Keratinocyte (primary cell): ENCODE measurements at regions not wholly inside any gene's neighbourhood (a gene's known extent, or its start where the extent isn't known, plus 50 kb on each side); places are given as distances from the start of the nearest gene placed in this dataset.

Experiments
- DNase-seq: peaks from one replicate; pipeline ENCODE4 v3.0.0-alpha.2; 2011; ENCODE audit warnings: low read depth, missing footprints, low spot score
- FAIRE-seq: peaks from 2 replicates; lab custom pipeline; 2011; peaks lifted over from hg19 to GRCh38; lab: Jason Lieb, UNC
- H2AFZ ChIP-seq: 2 replicates; pipeline ENCODE4 v1.6.0; 2012; ENCODE audit warnings: low read length, control low read depth, inconsistent platforms; ENCODE audit not compliant: control insufficient read depth
- H3K27ac ChIP-seq: 2 replicates; pipeline ENCODE4 v1.5.1; 2011; ENCODE audit warnings: low read length; ENCODE audit not compliant: control insufficient read depth, insufficient read depth
- H3K27me3 ChIP-seq: 3 replicates; pipeline ENCODE4 v1.6.0; 2011; ENCODE audit warnings: low read length; ENCODE audit not compliant: control insufficient read depth, insufficient read depth; ENCODE audit errors: extremely low read depth
- H3K36me3 ChIP-seq, 2 experiments: 2 replicates in 1 of 2; 3 replicates in 1 of 2; pipeline ENCODE4 v1.5.1; 2011; ENCODE audit warnings: low read length in 2 of 2, mild to moderate bottlenecking in 1 of 2; ENCODE audit not compliant: control insufficient read depth in 2 of 2, insufficient read depth in 2 of 2; ENCODE audit errors: extremely low read depth in 1 of 2
- H3K4me1 ChIP-seq: 3 replicates; pipeline ENCODE4 v1.5.1; 2011; ENCODE audit warnings: low read length; ENCODE audit not compliant: control insufficient read depth, insufficient read depth; ENCODE audit errors: extremely low read depth
- H3K4me2 ChIP-seq: 3 replicates; pipeline ENCODE4 v1.6.0; 2011; ENCODE audit warnings: low read depth, low read length; ENCODE audit not compliant: control insufficient read depth, insufficient read depth; ENCODE audit errors: extremely low read depth
- H3K4me3 ChIP-seq, 3 experiments: fragments of 200-600 bp in 1 of 3; sonication (generic) in 1 of 3; 2 replicates in 2 of 3; 3 replicates in 1 of 3; pipeline ENCODE4 v1.5.1; 2011 to 2016; ENCODE audit warnings: low read length in 3 of 3, mild to moderate bottlenecking in 3 of 3, control low read depth in 2 of 3, inconsistent platforms in 1 of 3, low read depth in 1 of 3, mixed read lengths in 1 of 3, mixed run types in 1 of 3, moderate library complexity in 1 of 3; ENCODE audit not compliant: control insufficient read depth in 2 of 3, insufficient read depth in 2 of 3; ENCODE audit errors: extremely low read depth in 1 of 3
- H3K79me2 ChIP-seq: 2 replicates; pipeline ENCODE4 v1.6.0; 2012; ENCODE audit warnings: low read length; ENCODE audit not compliant: control insufficient read depth, insufficient read depth
- H3K9ac ChIP-seq: 3 replicates; pipeline ENCODE4 v1.6.0; 2011; ENCODE audit warnings: low read length; ENCODE audit not compliant: control insufficient read depth, insufficient read depth; ENCODE audit errors: extremely low read depth
- H3K9me1 ChIP-seq: 3 replicates; pipeline ENCODE4 v1.6.0; 2011; ENCODE audit warnings: low read length; ENCODE audit not compliant: control insufficient read depth, insufficient read depth; ENCODE audit errors: extremely low read depth
- H3K9me3 ChIP-seq: 2 replicates; pipeline ENCODE4 v1.5.1; 2012; ENCODE audit warnings: low read depth, low read length; ENCODE audit not compliant: control insufficient read depth
- H4K20me1 ChIP-seq: 3 replicates; pipeline ENCODE4 v1.6.0; 2011; ENCODE audit warnings: low read length; ENCODE audit not compliant: control insufficient read depth, insufficient read depth; ENCODE audit errors: extremely low read depth
- EZH2 ChIP-seq: IDR thresholded peaks from one replicate; pipeline ENCODE4 v1.6.1; 2012; ENCODE audit warnings: inconsistent platforms, mild to moderate bottlenecking, low read length, moderate library complexity
- dilution Hi-C: fragments of 300-500 bp; cut with MboI; formaldehyde crosslinking; loops from one replicate; pipeline ENCODE4 v1.7.0; 2020; ENCODE audit warnings: low sequenced_read_pairs; ENCODE audit not compliant: extremely low pct_ligation_motif_present
- TF ChIP-seq, protein P1 (sequence below), 3 experiments: IDR thresholded peaks in 1 of 3; conservative IDR thresholded peaks in 1 of 3; optimal IDR thresholded peaks in 1 of 3; 2 replicates in 2 of 3; 3 replicates in 1 of 3; pipeline versions ENCODE3 to v1.5.1; 2011; ENCODE audit warnings: low read length in 3 of 3, mild to moderate bottlenecking in 3 of 3, moderate library complexity in 2 of 3, control low read depth in 1 of 3, inconsistent platforms in 1 of 3; ENCODE audit not compliant: insufficient read depth in 2 of 3; ENCODE audit errors: extremely low read depth in 1 of 3

DNA sequence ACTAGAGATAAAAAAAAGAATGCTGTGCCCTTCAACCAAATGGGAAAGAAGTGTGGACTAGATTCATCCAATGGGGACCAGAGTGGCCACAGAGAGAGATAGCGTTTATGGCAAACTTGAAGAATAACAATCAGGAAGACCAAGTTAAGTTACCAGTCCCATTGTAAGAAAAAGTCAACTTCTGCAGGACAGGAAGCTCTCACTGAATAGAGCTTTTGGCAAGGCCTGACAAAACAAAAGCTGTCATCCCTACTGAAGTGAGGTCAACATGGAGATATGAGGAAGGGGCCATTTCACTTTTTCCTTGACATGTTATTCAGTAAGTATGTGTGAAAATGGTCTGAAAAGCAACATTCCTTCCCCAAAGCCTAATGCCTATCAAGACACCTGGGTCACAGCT, 111.8 kb upstream of the KLHL13 start:
- Histone ChIP-seq H3K9me1 (no peaks in the 10 kb centered on the region), H3K9ac (no peak overlapping the region), H2AFZ (no peak overlapping the region), H3K36me3 (no peaks in the 10 kb centered on the region), H3K4me2 (no peak overlapping the region), H3K79me2 (no peaks in the 10 kb centered on the region), H3K9me3 (no peaks in the 10 kb centered on the region), H4K20me1 (no peaks in the 10 kb centered on the region), H3K27ac (no peak overlapping the region), H3K4me3 (no peak overlapping the region), H3K27me3 (no peaks in the 10 kb centered on the region), H3K4me1 (peaks cover 3% of the 10 kb centered on the region)
- FAIRE-seq (no peak), DNase-seq (no peak)
- TF ChIP-seq, protein P1, sequence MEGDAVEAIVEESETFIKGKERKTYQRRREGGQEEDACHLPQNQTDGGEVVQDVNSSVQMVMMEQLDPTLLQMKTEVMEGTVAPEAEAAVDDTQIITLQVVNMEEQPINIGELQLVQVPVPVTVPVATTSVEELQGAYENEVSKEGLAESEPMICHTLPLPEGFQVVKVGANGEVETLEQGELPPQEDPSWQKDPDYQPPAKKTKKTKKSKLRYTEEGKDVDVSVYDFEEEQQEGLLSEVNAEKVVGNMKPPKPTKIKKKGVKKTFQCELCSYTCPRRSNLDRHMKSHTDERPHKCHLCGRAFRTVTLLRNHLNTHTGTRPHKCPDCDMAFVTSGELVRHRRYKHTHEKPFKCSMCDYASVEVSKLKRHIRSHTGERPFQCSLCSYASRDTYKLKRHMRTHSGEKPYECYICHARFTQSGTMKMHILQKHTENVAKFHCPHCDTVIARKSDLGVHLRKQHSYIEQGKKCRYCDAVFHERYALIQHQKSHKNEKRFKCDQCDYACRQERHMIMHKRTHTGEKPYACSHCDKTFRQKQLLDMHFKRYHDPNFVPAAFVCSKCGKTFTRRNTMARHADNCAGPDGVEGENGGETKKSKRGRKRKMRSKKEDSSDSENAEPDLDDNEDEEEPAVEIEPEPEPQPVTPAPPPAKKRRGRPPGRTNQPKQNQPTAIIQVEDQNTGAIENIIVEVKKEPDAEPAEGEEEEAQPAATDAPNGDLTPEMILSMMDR (optimal IDR thresholded peaks at IDR 0.05 in 1 of 3, IDR thresholded peaks at IDR 0.05 in 1 of 3, conservative IDR thresholded peaks at IDR 0.05 in 1 of 3; ENCODE audit: extremely low read depth in 1 of 3, insufficient read depth in 2 of 3, low read length in 3 of 3): no peak
- no peak for TF ChIP-seq EZH2
- dilution Hi-C loops: no loop called here

DNA sequence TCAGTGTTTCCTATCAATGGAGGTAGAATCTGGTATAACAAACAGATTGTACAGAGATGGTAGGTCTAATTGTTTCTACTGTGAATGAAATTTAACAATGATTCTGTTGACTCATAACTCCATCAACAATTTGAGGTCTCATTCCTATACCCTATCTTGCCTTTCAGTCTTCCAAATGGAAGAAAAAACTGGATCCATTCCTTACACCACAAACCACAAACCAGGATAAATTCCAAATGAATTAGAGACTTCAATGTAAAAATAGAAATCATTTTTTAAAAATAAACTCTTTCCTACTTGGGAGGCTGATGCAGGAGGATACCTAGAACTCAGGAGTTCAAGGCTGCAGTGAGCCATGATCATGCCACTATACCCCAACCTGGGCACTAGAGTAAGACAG, 114.4 kb upstream of the WDR44 start:
- Histone ChIP-seq H3K79me2 (no peaks in the 10 kb centered on the region), H3K9ac (no peak overlapping the region), H3K27ac (no peak overlapping the region), H3K9me3 (no peaks in the 10 kb centered on the region), H3K9me1 (no peaks in the 10 kb centered on the region), H3K36me3 (no peaks in the 10 kb centered on the region), H2AFZ (no peak overlapping the region), H4K20me1 (no peaks in the 10 kb centered on the region), H3K4me2 (no peak overlapping the region), H3K4me1 (no peaks in the 10 kb centered on the region), H3K27me3 (no peaks in the 10 kb centered on the region), H3K4me3 (no peak overlapping the region)
- dilution Hi-C loops: no loop called here
- FAIRE-seq: no peak
- DNase-seq: no peak
- TF ChIP-seq, protein P1 (optimal IDR thresholded peaks at IDR 0.05 in 1 of 3, IDR thresholded peaks at IDR 0.05 in 1 of 3, conservative IDR thresholded peaks at IDR 0.05 in 1 of 3; ENCODE audit: extremely low read depth in 1 of 3, insufficient read depth in 2 of 3, low read length in 3 of 3): no peak
- no peak for TF ChIP-seq EZH2
